ENCODE measurements at regions not wholly inside any gene's neighbourhood (a gene's known extent, or its start where the extent isn't known, plus 50 kb on each side); places are given as distances from the start of the nearest gene placed in this dataset.

DNA sequence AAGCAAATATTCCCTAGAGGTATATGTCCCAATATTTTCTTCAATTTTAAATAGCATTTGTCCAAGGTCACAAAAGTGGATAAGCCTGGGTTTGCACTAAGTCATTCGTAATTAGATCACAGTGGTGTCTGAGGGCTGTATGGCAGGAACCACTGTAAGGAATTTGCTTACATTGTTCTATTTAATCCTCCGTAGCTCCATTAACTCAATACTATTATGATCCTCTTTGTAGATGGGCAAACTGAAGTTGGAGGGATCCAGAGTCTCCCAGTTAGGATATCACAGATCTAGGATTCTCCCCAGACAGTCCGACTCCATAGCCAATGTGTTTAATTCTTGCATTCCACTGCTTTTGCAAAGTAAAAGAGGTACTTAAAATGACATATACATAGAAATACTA lies 242.7 kb upstream of the DCAF8L1 start:
- Histone ChIP-seq H4K20me1 (ENCODE audit: control insufficient read depth, extremely low read depth, insufficient read depth, low read length) (no peaks in the 10 kb centered on the region), H3K36me3 (ENCODE audit: control insufficient read depth in 2 of 2, extremely low read depth in 1 of 2, insufficient read depth in 2 of 2, low read length in 2 of 2) (no peaks in the 10 kb centered on the region), H3K4me3 (ENCODE audit: control insufficient read depth in 2 of 3, extremely low read depth in 1 of 3, insufficient read depth in 2 of 3, low read depth in 1 of 3, low read length in 3 of 3) (no peak overlapping the region), H3K79me2 (ENCODE audit: control insufficient read depth, insufficient read depth, low read length) (no peaks in the 10 kb centered on the region), H3K4me2 (ENCODE audit: control insufficient read depth, extremely low read depth, insufficient read depth, low read depth, low read length) (no peak overlapping the region), H3K27ac (ENCODE audit: control insufficient read depth, insufficient read depth, low read length) (no peak overlapping the region), H3K9me3 (ENCODE audit: control insufficient read depth, low read depth, low read length) (no peaks in the 10 kb centered on the region), H3K9me1 (ENCODE audit: control insufficient read depth, extremely low read depth, insufficient read depth, low read length) (no peaks in the 10 kb centered on the region), H3K4me1 (ENCODE audit: control insufficient read depth, extremely low read depth, insufficient read depth, low read length) (no peaks in the 10 kb centered on the region), H3K27me3 (ENCODE audit: control insufficient read depth, extremely low read depth, insufficient read depth, low read length) (no peaks in the 10 kb centered on the region), H3K9ac (ENCODE audit: control insufficient read depth, extremely low read depth, insufficient read depth, low read length) (no peak overlapping the region), H2AFZ (ENCODE audit: control insufficient read depth, low read length) (no peak overlapping the region)
- TF ChIP-seq EZH2 (IDR thresholded peaks at IDR 0.05; ENCODE audit: low read length), result no peak
- TF ChIP-seq, protein P1, sequence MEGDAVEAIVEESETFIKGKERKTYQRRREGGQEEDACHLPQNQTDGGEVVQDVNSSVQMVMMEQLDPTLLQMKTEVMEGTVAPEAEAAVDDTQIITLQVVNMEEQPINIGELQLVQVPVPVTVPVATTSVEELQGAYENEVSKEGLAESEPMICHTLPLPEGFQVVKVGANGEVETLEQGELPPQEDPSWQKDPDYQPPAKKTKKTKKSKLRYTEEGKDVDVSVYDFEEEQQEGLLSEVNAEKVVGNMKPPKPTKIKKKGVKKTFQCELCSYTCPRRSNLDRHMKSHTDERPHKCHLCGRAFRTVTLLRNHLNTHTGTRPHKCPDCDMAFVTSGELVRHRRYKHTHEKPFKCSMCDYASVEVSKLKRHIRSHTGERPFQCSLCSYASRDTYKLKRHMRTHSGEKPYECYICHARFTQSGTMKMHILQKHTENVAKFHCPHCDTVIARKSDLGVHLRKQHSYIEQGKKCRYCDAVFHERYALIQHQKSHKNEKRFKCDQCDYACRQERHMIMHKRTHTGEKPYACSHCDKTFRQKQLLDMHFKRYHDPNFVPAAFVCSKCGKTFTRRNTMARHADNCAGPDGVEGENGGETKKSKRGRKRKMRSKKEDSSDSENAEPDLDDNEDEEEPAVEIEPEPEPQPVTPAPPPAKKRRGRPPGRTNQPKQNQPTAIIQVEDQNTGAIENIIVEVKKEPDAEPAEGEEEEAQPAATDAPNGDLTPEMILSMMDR (optimal IDR thresholded peaks at IDR 0.05 in 1 of 3, IDR thresholded peaks at IDR 0.05 in 1 of 3, conservative IDR thresholded peaks at IDR 0.05 in 1 of 3; ENCODE audit: extremely low read depth in 1 of 3, insufficient read depth in 2 of 3, low read length in 3 of 3), result no peak
- no peak for FAIRE-seq
- dilution Hi-C loops (cut with MboI; ENCODE audit: extremely low pct_ligation_motif_present, low sequenced_read_pairs), result no loop called here
- no peak for DNase-seq (ENCODE audit: low read depth, low spot score)

DNA sequence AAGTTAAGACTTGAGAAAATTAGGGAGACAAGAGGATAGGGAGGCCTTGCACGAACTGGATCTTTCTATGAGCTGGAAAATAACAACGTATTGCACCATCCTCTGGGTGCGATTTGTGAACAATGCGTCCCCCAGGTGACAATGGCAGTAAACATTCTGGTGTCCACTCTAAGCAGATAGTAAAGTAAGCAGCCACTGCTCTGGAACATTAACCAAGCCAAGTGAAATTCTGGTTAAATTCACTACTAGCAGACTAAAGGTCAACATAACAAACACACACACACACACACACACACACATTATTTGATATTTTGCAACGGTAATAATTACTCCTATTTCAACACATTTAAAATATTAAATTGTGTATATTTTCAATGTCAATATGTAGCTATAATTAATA lies 242.2 kb upstream of the DCAF8L1 start:
- Histone ChIP-seq H4K20me1 (ENCODE audit: control insufficient read depth, extremely low read depth, insufficient read depth, low read length) (no peaks in the 10 kb centered on the region), H3K36me3 (ENCODE audit: control insufficient read depth in 2 of 2, extremely low read depth in 1 of 2, insufficient read depth in 2 of 2, low read length in 2 of 2) (no peaks in the 10 kb centered on the region), H2AFZ (ENCODE audit: control insufficient read depth, low read length) (no peak overlapping the region), H3K4me2 (ENCODE audit: control insufficient read depth, extremely low read depth, insufficient read depth, low read depth, low read length) (no peak overlapping the region), H3K9ac (ENCODE audit: control insufficient read depth, extremely low read depth, insufficient read depth, low read length) (no peak overlapping the region), H3K27me3 (ENCODE audit: control insufficient read depth, extremely low read depth, insufficient read depth, low read length) (no peaks in the 10 kb centered on the region), H3K4me3 (ENCODE audit: control insufficient read depth in 2 of 3, extremely low read depth in 1 of 3, insufficient read depth in 2 of 3, low read depth in 1 of 3, low read length in 3 of 3) (no peak overlapping the region), H3K9me3 (ENCODE audit: control insufficient read depth, low read depth, low read length) (no peaks in the 10 kb centered on the region), H3K79me2 (ENCODE audit: control insufficient read depth, insufficient read depth, low read length) (no peaks in the 10 kb centered on the region), H3K27ac (ENCODE audit: control insufficient read depth, insufficient read depth, low read length) (no peak overlapping the region), H3K9me1 (ENCODE audit: control insufficient read depth, extremely low read depth, insufficient read depth, low read length) (no peaks in the 10 kb centered on the region), H3K4me1 (ENCODE audit: control insufficient read depth, extremely low read depth, insufficient read depth, low read length) (no peaks in the 10 kb centered on the region)
- dilution Hi-C loops (cut with MboI; ENCODE audit: extremely low pct_ligation_motif_present, low sequenced_read_pairs), result no loop called here
- TF ChIP-seq, protein P1 (optimal IDR thresholded peaks at IDR 0.05 in 1 of 3, IDR thresholded peaks at IDR 0.05 in 1 of 3, conservative IDR thresholded peaks at IDR 0.05 in 1 of 3; ENCODE audit: extremely low read depth in 1 of 3, insufficient read depth in 2 of 3, low read length in 3 of 3), result no peak
- no peak for TF ChIP-seq EZH2 (IDR thresholded peaks at IDR 0.05; ENCODE audit: low read length)
- no peak for FAIRE-seq
- no peak for DNase-seq (ENCODE audit: low read depth, low spot score)

Measured in keratinocyte (primary cell).